Medulla oblongata (tissue), 1 donor: ENCODE measurements at regions not wholly inside any gene's neighbourhood (a gene's known extent, or its start where the extent isn't known, plus 50 kb on each side); places are given as distances from the start of the nearest gene placed in this dataset.
"Not testable (repeated sequence)": the region's sequence is repeated elsewhere in the genome, so short reads cannot be mapped to it uniquely, and the experiment has no call there.

Experiments used
- DNase-seq: peaks from one replicate; pipeline ENCODE4 v3.0.0-alpha.2; 2015; ENCODE audit errors: extremely low spot score

GRCh38 chr18:34352385-34353163 is 127.9 kb upstream of the NOL4 start:
- peak; percentile 28 for DNase-seq

GRCh38 chr18:34354351-34354750 is 129.6 kb upstream of the NOL4 start:
- DNase-seq: no peak

GRCh38 chr18:34357944-34358580 is 133.3 kb upstream of the NOL4 start:
- no peak for DNase-seq

- no peak for DNase-seq
Observed at GRCh38 chr18:34358923-34359322, 134.2 kb upstream of the NOL4 start.

GRCh38 chr18:34364699-34365098 is 140.0 kb upstream of the NOL4 start:
- DNase-seq: no peak

GRCh38 chr18:34370704-34371395 is 146.1 kb upstream of the NOL4 start:
- DNase-seq: no peak

- DNase-seq: no peak
Observed at GRCh38 chr18:34380326-34380725, 155.6 kb upstream of the NOL4 start.

- DNase-seq: no peak
Observed at GRCh38 chr18:34385311-34385710, 160.6 kb upstream of the NOL4 start.

GRCh38 chr18:34386803-34387202 is 162.1 kb upstream of the NOL4 start:
- no peak for DNase-seq

GRCh38 chr18:34397286-34397896 is 172.7 kb upstream of the NOL4 start:
- no peak for DNase-seq

- no peak for DNase-seq
Observed at GRCh38 chr18:34399892-34400291, 175.2 kb upstream of the NOL4 start.

GRCh38 chr18:34400834-34401233 is 176.1 kb upstream of the NOL4 start:
- no peak for DNase-seq

- DNase-seq: no peak
Observed at GRCh38 chr18:34401775-34402174, 177.1 kb upstream of the NOL4 start.

- not testable (repeated sequence) for DNase-seq
Observed at GRCh38 chr18:34407471-34407870, 182.8 kb upstream of the NOL4 start.

- DNase-seq: no peak
Observed at GRCh38 chr18:34411952-34412351, 187.2 kb upstream of the NOL4 start.

GRCh38 chr18:34431042-34431441 is 206.3 kb upstream of the NOL4 start:
- no peak for DNase-seq

GRCh38 chr18:34444622-34445021 is 219.9 kb upstream of the NOL4 start:
- no peak for DNase-seq

GRCh38 chr18:34448662-34449061 is 223.9 kb upstream of the NOL4 start:
- no peak for DNase-seq

GRCh38 chr18:34457761-34458160 is 233.0 kb upstream of the NOL4 start:
- no peak for DNase-seq

- no peak for DNase-seq
Observed at GRCh38 chr18:34458410-34458977, 233.8 kb upstream of the NOL4 start.

- no peak for DNase-seq
Observed at GRCh38 chr18:34461266-34461665, 236.6 kb upstream of the NOL4 start.

- DNase-seq: no peak
Observed at GRCh38 chr18:34467058-34467457, 242.3 kb upstream of the NOL4 start.
